Osteocyte (in vitro differentiated cells): ENCODE measurements at regions not wholly inside any gene's neighbourhood (a gene's known extent, or its start where the extent isn't known, plus 50 kb on each side); places are given as distances from the start of the nearest gene placed in this dataset.
"Not testable (repeated sequence)": the region's sequence is repeated elsewhere in the genome, so short reads cannot be mapped to it uniquely, and the experiment has no call there.

ENCODE experiments used
- DNase-seq: peaks from one replicate; pipeline ENCODE4 v3.0.0; 2021; ENCODE audit warnings: mixed read lengths; ENCODE audit not compliant: unreplicated experiment; ENCODE audit errors: extremely low spot score
- H3K27ac Mint-ChIP-seq: one replicate; pipeline ENCODE4 v1.8.0; 2021; ENCODE audit warnings: mild to moderate bottlenecking, mixed read lengths; ENCODE audit not compliant: unreplicated experiment
- H3K27me3 Mint-ChIP-seq: one replicate; pipeline ENCODE4 v1.8.0; 2021; ENCODE audit warnings: mixed read lengths; ENCODE audit not compliant: unreplicated experiment
- H3K36me3 Mint-ChIP-seq: one replicate; pipeline ENCODE4 v1.8.0; 2021; ENCODE audit warnings: mixed read lengths; ENCODE audit not compliant: unreplicated experiment
- H3K4me1 Mint-ChIP-seq: one replicate; pipeline ENCODE4 v1.8.0; 2021; ENCODE audit warnings: mixed read lengths; ENCODE audit not compliant: unreplicated experiment
- H3K4me3 Mint-ChIP-seq: one replicate; pipeline ENCODE4 v1.8.0; 2021; ENCODE audit warnings: mild to moderate bottlenecking, moderate library complexity, mixed read lengths; ENCODE audit not compliant: unreplicated experiment
- H3K9me3 Mint-ChIP-seq: one replicate; pipeline ENCODE4 v1.8.0; 2021; ENCODE audit warnings: mixed read lengths; ENCODE audit not compliant: unreplicated experiment
- CTCF ChIP-seq: fragments of 200-600 bp; sonication (generic); IDR thresholded peaks from 2 replicates; pipeline ENCODE4 v1.5.0; 2021; ENCODE audit warnings: antibody characterized with exemption, mild to moderate bottlenecking, moderate library complexity

GRCh38 chr2:118752762-118753429, 94.6 kb downstream of the EN1 start:
- no peak overlapping the region for H3K27ac Mint-ChIP-seq
- H3K36me3 Mint-ChIP-seq = no peaks in the 10 kb centered on the region
- H3K27me3 Mint-ChIP-seq = peaks cover 2% of the 10 kb centered on the region
- DNase-seq = no peak
- no peak for TF ChIP-seq CTCF
- H3K4me3 Mint-ChIP-seq = no peak overlapping the region
- no peaks in the 10 kb centered on the region for H3K4me1 Mint-ChIP-seq
- no peaks in the 10 kb centered on the region for H3K9me3 Mint-ChIP-seq

- H3K4me1 Mint-ChIP-seq = no peaks in the 10 kb centered on the region
- TF ChIP-seq CTCF = no peak
- H3K27ac Mint-ChIP-seq = no peak overlapping the region
- no peak for DNase-seq
- H3K36me3 Mint-ChIP-seq = no peaks in the 10 kb centered on the region
- H3K4me3 Mint-ChIP-seq = no peak overlapping the region
- peaks cover 2% of the 10 kb centered on the region for H3K27me3 Mint-ChIP-seq
- H3K9me3 Mint-ChIP-seq = no peaks in the 10 kb centered on the region
Observed at GRCh38 chr2:118750959-118751565, 96.4 kb downstream of the EN1 start.

- no peak overlapping the region for H3K4me3 Mint-ChIP-seq
- no peak overlapping the region for H3K27ac Mint-ChIP-seq
- H3K36me3 Mint-ChIP-seq = no peaks in the 10 kb centered on the region
- peaks cover 16% of the 10 kb centered on the region for H3K9me3 Mint-ChIP-seq
- no peak for DNase-seq
- H3K27me3 Mint-ChIP-seq = no peaks in the 10 kb centered on the region
- no peak for TF ChIP-seq CTCF
- H3K4me1 Mint-ChIP-seq = no peaks in the 10 kb centered on the region
Observed at GRCh38 chr2:118748245-118748885, 99.1 kb downstream of the EN1 start.

- TF ChIP-seq CTCF = no peak
- H3K27me3 Mint-ChIP-seq = no peaks in the 10 kb centered on the region
- no peak overlapping the region for H3K27ac Mint-ChIP-seq
- no peak overlapping the region for H3K4me3 Mint-ChIP-seq
- peaks cover 16% of the 10 kb centered on the region for H3K9me3 Mint-ChIP-seq
- peak; percentile 38 for DNase-seq
- no peaks in the 10 kb centered on the region for H3K36me3 Mint-ChIP-seq
- H3K4me1 Mint-ChIP-seq = no peaks in the 10 kb centered on the region
Observed at GRCh38 chr2:118747637-118748036, 99.8 kb downstream of the EN1 start.

GRCh38 chr2:118747066-118747465, 100.4 kb downstream of the EN1 start:
- Mint-ChIP-seq H3K27me3 (no peaks in the 10 kb centered on the region), H3K36me3 (no peaks in the 10 kb centered on the region), H3K9me3 (peaks cover 16% of the 10 kb centered on the region), H3K27ac (no peak overlapping the region), H3K4me3 (no peak overlapping the region), H3K4me1 (no peaks in the 10 kb centered on the region)
- DNase-seq = no peak
- TF ChIP-seq CTCF = no peak

GRCh38 chr2:118744682-118745181, 102.7 kb downstream of the EN1 start:
- not testable (repeated sequence) for H3K27me3 Mint-ChIP-seq, H3K4me3 Mint-ChIP-seq, H3K4me1 Mint-ChIP-seq, DNase-seq, H3K36me3 Mint-ChIP-seq, H3K27ac Mint-ChIP-seq
- peaks cover 16% of the 10 kb centered on the region for H3K9me3 Mint-ChIP-seq
